Bronchial epithelial cell (primary cell): ENCODE measurements at regions not wholly inside any gene's neighbourhood (a gene's known extent, or its start where the extent isn't known, plus 50 kb on each side); places are given as distances from the start of the nearest gene placed in this dataset.

ENCODE experiments used
- DNase-seq: peaks from one replicate; pipeline ENCODE4 v3.0.0-alpha.2; 2010; ENCODE audit warnings: low read depth
- FAIRE-seq: peaks from 2 replicates; lab custom pipeline; 2011; peaks lifted over from hg19 to GRCh38; lab: Jason Lieb, UNC
- H3K27me3 ChIP-seq: 2 replicates; pipeline ENCODE4 v1.5.1; 2011; ENCODE audit warnings: low read length; ENCODE audit not compliant: control insufficient read depth, insufficient read depth
- H3K36me3 ChIP-seq: 2 replicates; pipeline ENCODE4 v1.5.1; 2011; ENCODE audit warnings: low read length; ENCODE audit not compliant: control insufficient read depth, insufficient read depth
- H3K4me3 ChIP-seq: 2 replicates; pipeline ENCODE4 v1.5.1; 2011; ENCODE audit warnings: mild to moderate bottlenecking, low read depth, low read length, control low read depth
- CTCF ChIP-seq: IDR thresholded peaks from 2 replicates; pipeline ENCODE4 v1.5.1; 2011; ENCODE audit warnings: mild to moderate bottlenecking, moderate library complexity, low read length, control low read depth, inconsistent platforms; ENCODE audit not compliant: insufficient read depth, severe bottlenecking

- Histone ChIP-seq H3K27me3 (no peaks in the 10 kb centered on the region), H3K36me3 (no peaks in the 10 kb centered on the region), H3K4me3 (no peak overlapping the region)
- FAIRE-seq (no peak), DNase-seq (no peak)
- no peak for TF ChIP-seq CTCF
These were observed 115.2 kb upstream of the CPHXL start for GRCh38 chr16:75841517-75841916.

- H3K27me3 ChIP-seq, result no peaks in the 10 kb centered on the region
- TF ChIP-seq CTCF, result no peak
- H3K4me3 ChIP-seq, result no peak overlapping the region
- no peak for FAIRE-seq
- no peak for DNase-seq
- H3K36me3 ChIP-seq, result no peaks in the 10 kb centered on the region
These were observed 120.9 kb upstream of the CPHXL start for GRCh38 chr16:75847172-75847571.

- no peak for FAIRE-seq
- Histone ChIP-seq H3K4me3 (no peak overlapping the region), H3K36me3 (no peaks in the 10 kb centered on the region), H3K27me3 (no peaks in the 10 kb centered on the region)
- no peak for DNase-seq
- no peak for TF ChIP-seq CTCF
These were observed 127.9 kb upstream of the CPHXL start for GRCh38 chr16:75854152-75854551.

GRCh38 chr16:75860326-75861053 is 134.2 kb upstream of the CPHXL start:
- Histone ChIP-seq H3K27me3 (no peaks in the 10 kb centered on the region), H3K36me3 (no peaks in the 10 kb centered on the region), H3K4me3 (no peak overlapping the region)
- FAIRE-seq (no peak), DNase-seq (no peak)
- TF ChIP-seq CTCF, result no peak

GRCh38 chr16:75861311-75862097 is 135.2 kb upstream of the CPHXL start:
- DNase-seq (no peak), FAIRE-seq (no peak)
- Histone ChIP-seq H3K27me3 (no peaks in the 10 kb centered on the region), H3K36me3 (no peaks in the 10 kb centered on the region), H3K4me3 (no peak overlapping the region)
- TF ChIP-seq CTCF, result no peak

GRCh38 chr16:75862098-75862386 is 135.8 kb upstream of the CPHXL start:
- TF ChIP-seq CTCF, result no peak
- Histone ChIP-seq H3K36me3 (no peaks in the 10 kb centered on the region), H3K4me3 (no peak overlapping the region), H3K27me3 (no peaks in the 10 kb centered on the region)
- no peak for DNase-seq
- no peak for FAIRE-seq
